Thymus (tissue), 11 donors: ENCODE measurements at regions not wholly inside any gene's neighbourhood (a gene's known extent, or its start where the extent isn't known, plus 50 kb on each side); places are given as distances from the start of the nearest gene placed in this dataset.

Experiments
- DNase-seq, 9 donors: peaks; one replicate each; pipeline ENCODE4 v3.0.0-alpha.2; 2013; ENCODE audit warnings: low spot score in 9 of 9, low read depth in 6 of 9, missing footprints in 1 of 9
- H3K27ac ChIP-seq, 2 donors: one replicate each; pipeline ENCODE4 v1.5.1; 2013; ENCODE audit warnings: control low read depth in 1 of 2, low read depth in 1 of 2, low read length in 1 of 2, mild to moderate bottlenecking in 1 of 2, moderate library complexity in 1 of 2
- H3K27me3 ChIP-seq, 2 donors: one replicate each; pipeline ENCODE4 v1.5.1; 2013; ENCODE audit warnings: low read length in 1 of 2; ENCODE audit not compliant: control insufficient read depth in 2 of 2, insufficient read depth in 1 of 2
- H3K36me3 ChIP-seq, 2 donors: one replicate each; pipeline ENCODE4 v1.5.1; 2013; ENCODE audit warnings: low read length in 1 of 2, mild to moderate bottlenecking in 1 of 2, moderate library complexity in 1 of 2; ENCODE audit not compliant: control insufficient read depth in 2 of 2, insufficient read depth in 2 of 2
- H3K4me1 ChIP-seq, 2 donors: one replicate each; pipeline ENCODE4 v1.5.1; 2013; ENCODE audit warnings: low read length in 2 of 2; ENCODE audit not compliant: control insufficient read depth in 2 of 2, insufficient read depth in 2 of 2
- H3K4me3 ChIP-seq, 2 donors: one replicate each; pipeline ENCODE4 v1.5.1; 2013; ENCODE audit warnings: low read length in 2 of 2, control low read depth in 1 of 2, mild to moderate bottlenecking in 1 of 2
- H3K9me3 ChIP-seq, 2 donors: one replicate each; pipeline ENCODE4 v1.5.1; 2013; ENCODE audit warnings: low read length in 1 of 2, mild to moderate bottlenecking in 1 of 2; ENCODE audit not compliant: control insufficient read depth in 2 of 2, insufficient read depth in 1 of 2
- WGBS: extraction: QIAGEN DNeasy Blood & Tissue Kit; methylation state at CpG from one replicate; pipeline ENCODE4 v1.1.7; 2013; 5-methylcytosine and 5-hydroxymethylcytosine counted together
- donor health status: healthy.

GRCh38 chr12:87491089-87491488, 538.1 kb downstream of the C12orf50 start:
- Histone ChIP-seq H3K36me3 (no peaks in the 10 kb centered on the region), H3K4me1 (no peaks in the 10 kb centered on the region), H3K27me3 (no peaks in the 10 kb centered on the region), H3K27ac (no peak overlapping the region), H3K4me3 (no peak overlapping the region), H3K9me3 (peaks cover 0 to 4% of the 10 kb centered on the region in 2 donors)
- no peak for DNase-seq
- WGBS = 86% methylated on average over 1 of the region's 1 CpG

GRCh38 chr12:87469295-87469694, 559.9 kb downstream of the C12orf50 start:
- H3K9me3 ChIP-seq = peaks cover 0 to 4% of the 10 kb centered on the region in 2 donors
- H3K27me3 ChIP-seq = no peaks in the 10 kb centered on the region
- no peaks in the 10 kb centered on the region for H3K36me3 ChIP-seq
- H3K27ac ChIP-seq = no peak overlapping the region
- no peak for DNase-seq
- no peaks in the 10 kb centered on the region for H3K4me1 ChIP-seq
- H3K4me3 ChIP-seq = no peak overlapping the region

GRCh38 chr12:87467936-87468335, 561.3 kb downstream of the C12orf50 start:
- Histone ChIP-seq H3K27me3 (no peaks in the 10 kb centered on the region), H3K27ac (no peak overlapping the region), H3K4me1 (no peaks in the 10 kb centered on the region), H3K36me3 (no peaks in the 10 kb centered on the region), H3K4me3 (no peak overlapping the region), H3K9me3 (no peaks in the 10 kb centered on the region)
- no peak for DNase-seq

DNA sequence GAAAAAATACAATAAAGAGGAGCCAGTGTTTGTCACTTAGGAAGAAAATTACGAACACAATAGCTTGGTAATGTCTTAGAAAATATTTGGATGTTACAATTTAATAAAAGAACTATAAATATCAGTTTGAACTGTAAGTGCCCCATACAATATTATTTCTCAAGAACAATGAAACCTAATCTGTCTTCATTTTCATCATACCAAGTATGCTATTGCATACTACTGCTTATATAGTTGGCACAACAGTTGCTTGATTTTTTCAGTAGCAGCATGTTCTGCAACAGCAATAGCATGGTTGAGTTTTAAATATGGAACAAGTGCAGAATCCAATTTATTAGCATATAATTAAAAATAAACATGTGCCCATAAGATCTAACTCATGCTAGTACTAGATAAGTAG, 564.6 kb downstream of the C12orf50 start:
- H3K4me1 ChIP-seq = no peaks in the 10 kb centered on the region
- 63% methylated on average over 1 of the region's 1 CpG for WGBS
- no peaks in the 10 kb centered on the region for H3K36me3 ChIP-seq
- no peak overlapping the region for H3K27ac ChIP-seq
- no peak for DNase-seq
- H3K4me3 ChIP-seq = no peak overlapping the region
- no peaks in the 10 kb centered on the region for H3K9me3 ChIP-seq
- H3K27me3 ChIP-seq = no peaks in the 10 kb centered on the region

- no peaks in the 10 kb centered on the region for H3K4me1 ChIP-seq
- H3K9me3 ChIP-seq = no peaks in the 10 kb centered on the region
- no peaks in the 10 kb centered on the region for H3K36me3 ChIP-seq
- no peak for DNase-seq
- H3K27ac ChIP-seq = no peak overlapping the region
- WGBS = 95% methylated on average over 4 of the region's 4 CpGs
- H3K4me3 ChIP-seq = no peak overlapping the region
- no peaks in the 10 kb centered on the region for H3K27me3 ChIP-seq
Measured at GRCh38 chr12:87444039-87444438, 585.2 kb downstream of the C12orf50 start.

DNA sequence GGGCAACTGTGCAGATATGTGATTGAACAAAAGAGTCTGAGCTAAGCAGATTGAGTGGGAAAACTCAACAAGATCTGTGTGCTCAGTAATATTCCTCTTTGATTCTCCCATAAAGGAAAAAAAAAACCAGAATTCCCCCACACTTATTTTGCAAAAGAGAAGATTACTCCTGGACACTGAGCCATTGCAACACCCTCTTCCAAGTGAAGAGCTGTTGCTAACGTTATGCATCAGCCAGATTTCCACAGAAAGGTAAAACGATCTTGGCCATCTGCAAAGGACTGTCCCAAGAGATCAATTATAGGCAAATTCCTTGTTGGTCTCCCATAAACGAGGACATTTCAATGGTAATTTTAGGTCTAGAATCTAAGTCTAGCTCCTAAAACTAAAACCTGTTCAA, 587.7 kb downstream of the C12orf50 start:
- no peak overlapping the region for H3K27ac ChIP-seq
- H3K4me1 ChIP-seq = no peaks in the 10 kb centered on the region
- no peaks in the 10 kb centered on the region for H3K9me3 ChIP-seq
- H3K27me3 ChIP-seq = no peaks in the 10 kb centered on the region
- H3K36me3 ChIP-seq = no peaks in the 10 kb centered on the region
- WGBS = 78% methylated on average over 3 of the region's 3 CpGs
- no peak overlapping the region for H3K4me3 ChIP-seq
- DNase-seq = no peak

- Histone ChIP-seq H3K9me3 (no peaks in the 10 kb centered on the region), H3K36me3 (no peaks in the 10 kb centered on the region), H3K4me1 (no peaks in the 10 kb centered on the region), H3K4me3 (no peak overlapping the region), H3K27me3 (no peaks in the 10 kb centered on the region), H3K27ac (no peak overlapping the region)
- 22% methylated on average over 2 of the region's 2 CpGs for WGBS
- no peak for DNase-seq
Measured at GRCh38 chr12:87439990-87440827, 589.0 kb downstream of the C12orf50 start.

- Histone ChIP-seq H3K9me3 (peaks cover 0 to 9% of the 10 kb centered on the region in 2 donors), H3K36me3 (no peaks in the 10 kb centered on the region), H3K4me3 (no peak overlapping the region), H3K27me3 (no peaks in the 10 kb centered on the region), H3K4me1 (no peaks in the 10 kb centered on the region), H3K27ac (no peak overlapping the region)
- DNase-seq = no peak
Measured at GRCh38 chr12:87430444-87430843, 598.8 kb downstream of the C12orf50 start.

- Histone ChIP-seq H3K27me3 (no peaks in the 10 kb centered on the region), H3K36me3 (no peaks in the 10 kb centered on the region), H3K27ac (no peak overlapping the region), H3K4me1 (no peaks in the 10 kb centered on the region), H3K4me3 (no peak overlapping the region), H3K9me3 (peaks cover 0 to 9% of the 10 kb centered on the region in 2 donors)
- 91% methylated on average over 1 of the region's 1 CpG for WGBS
- DNase-seq = no peak
Measured at GRCh38 chr12:87428701-87429277, 600.4 kb downstream of the C12orf50 start.
